ENCODE measurements at regions not wholly inside any gene's neighbourhood (a gene's known extent, or its start where the extent isn't known, plus 50 kb on each side); places are given as distances from the start of the nearest gene placed in this dataset.

GRCh38 chr18:40387130-40387787 is 1567.8 kb upstream of the PIK3C3 start:
- no peak overlapping the region for H3K27ac ChIP-seq
- no peaks in the 10 kb centered on the region for H3K9me3 ChIP-seq
- no peaks in the 10 kb centered on the region for H3K27me3 ChIP-seq
- intact Hi-C loops (cut with DNase I; ENCODE audit: low total_unique reads): no loop called here
- no peak for TF ChIP-seq POLR2A (IDR thresholded peaks at IDR 0.05)
- TF ChIP-seq POLR2AphosphoS5 (IDR thresholded peaks at IDR 0.05): no peak
- TF ChIP-seq CTCF (IDR thresholded peaks at IDR 0.05): no peak
- DNase-seq (ENCODE audit: low spot score in 2 of 2): no peak
- H3K4me1 ChIP-seq: no peaks in the 10 kb centered on the region
- no peak overlapping the region for H3K4me3 ChIP-seq
- H3K36me3 ChIP-seq: no peaks in the 10 kb centered on the region

GRCh38 chr18:40382197-40382596 is 1572.8 kb upstream of the PIK3C3 start:
- intact Hi-C loops (cut with DNase I; ENCODE audit: low total_unique reads): no loop called here
- Histone ChIP-seq H3K36me3 (no peaks in the 10 kb centered on the region), H3K4me1 (no peaks in the 10 kb centered on the region), H3K27me3 (no peaks in the 10 kb centered on the region), H3K9me3 (no peaks in the 10 kb centered on the region), H3K4me3 (no peak overlapping the region), H3K27ac (no peak overlapping the region)
- no peak for DNase-seq (ENCODE audit: low spot score in 2 of 2)
- TF ChIP-seq POLR2AphosphoS5 (IDR thresholded peaks at IDR 0.05): no peak
- no peak for TF ChIP-seq POLR2A (IDR thresholded peaks at IDR 0.05)
- TF ChIP-seq CTCF (IDR thresholded peaks at IDR 0.05): no peak

GRCh38 chr18:40380686-40381439 is 1574.2 kb upstream of the PIK3C3 start:
- H3K27me3 ChIP-seq: no peaks in the 10 kb centered on the region
- H3K9me3 ChIP-seq: no peaks in the 10 kb centered on the region
- intact Hi-C loops (cut with DNase I; ENCODE audit: low total_unique reads): no loop called here
- H3K4me3 ChIP-seq: no peak overlapping the region
- H3K36me3 ChIP-seq: no peaks in the 10 kb centered on the region
- H3K27ac ChIP-seq: no peak overlapping the region
- no peaks in the 10 kb centered on the region for H3K4me1 ChIP-seq
- DNase-seq (ENCODE audit: low spot score in 2 of 2): no peak
- TF ChIP-seq POLR2AphosphoS5 (IDR thresholded peaks at IDR 0.05) (no peak), POLR2A (IDR thresholded peaks at IDR 0.05) (no peak), CTCF (IDR thresholded peaks at IDR 0.05) (no peak)

GRCh38 chr18:40375837-40376236 is 1579.2 kb upstream of the PIK3C3 start:
- no peaks in the 10 kb centered on the region for H3K27me3 ChIP-seq
- intact Hi-C loops (cut with DNase I; ENCODE audit: low total_unique reads): no loop called here
- TF ChIP-seq POLR2AphosphoS5 (IDR thresholded peaks at IDR 0.05) (no peak), POLR2A (IDR thresholded peaks at IDR 0.05) (no peak), CTCF (IDR thresholded peaks at IDR 0.05) (no peak)
- H3K36me3 ChIP-seq: no peaks in the 10 kb centered on the region
- H3K4me3 ChIP-seq: no peak overlapping the region
- H3K9me3 ChIP-seq: no peaks in the 10 kb centered on the region
- no peak overlapping the region for H3K27ac ChIP-seq
- no peak for DNase-seq (ENCODE audit: low spot score in 2 of 2)
- no peaks in the 10 kb centered on the region for H3K4me1 ChIP-seq

GRCh38 chr18:40371673-40372072 is 1583.4 kb upstream of the PIK3C3 start:
- no peaks in the 10 kb centered on the region for H3K4me1 ChIP-seq
- no peaks in the 10 kb centered on the region for H3K36me3 ChIP-seq
- no peaks in the 10 kb centered on the region for H3K27me3 ChIP-seq
- TF ChIP-seq CTCF (IDR thresholded peaks at IDR 0.05): no peak
- no peak for TF ChIP-seq POLR2AphosphoS5 (IDR thresholded peaks at IDR 0.05)
- no peak for TF ChIP-seq POLR2A (IDR thresholded peaks at IDR 0.05)
- intact Hi-C loops (cut with DNase I; ENCODE audit: low total_unique reads): no loop called here
- no peak for DNase-seq (ENCODE audit: low spot score in 2 of 2)
- H3K27ac ChIP-seq: no peak overlapping the region
- H3K4me3 ChIP-seq: no peak overlapping the region
- no peaks in the 10 kb centered on the region for H3K9me3 ChIP-seq
